GM15510 (cell line): ENCODE measurements at regions not wholly inside any gene's neighbourhood (a gene's known extent, or its start where the extent isn't known, plus 50 kb on each side); places are given as distances from the start of the nearest gene placed in this dataset.

Experiments
- POLR2A ChIP-seq: IDR thresholded peaks from 3 replicates; pipeline ENCODE4 v1.6.1; 2011; ENCODE audit warnings: borderline replicate concordance; ENCODE audit not compliant: insufficient read length; ENCODE audit errors: extremely low read depth

- no peak for TF ChIP-seq POLR2A
Measured at GRCh38 chr7:68556537-68556936, 1041.7 kb upstream of the AUTS2 start.

- TF ChIP-seq POLR2A = no peak
Measured at GRCh38 chr7:68559518-68559917, 1038.8 kb upstream of the AUTS2 start.

GRCh38 chr7:68562323-68562899 lies 1035.9 kb upstream of the AUTS2 start:
- TF ChIP-seq POLR2A = no peak

- TF ChIP-seq POLR2A = no peak
Measured at GRCh38 chr7:68564306-68565135, 1033.8 kb upstream of the AUTS2 start.

- no peak for TF ChIP-seq POLR2A
Measured at GRCh38 chr7:68571286-68571685, 1027.0 kb upstream of the AUTS2 start.

- TF ChIP-seq POLR2A = no peak
Measured at GRCh38 chr7:68573271-68574005, 1024.8 kb upstream of the AUTS2 start.

- TF ChIP-seq POLR2A = no peak
Measured at GRCh38 chr7:68576366-68576765, 1021.9 kb upstream of the AUTS2 start.

GRCh38 chr7:68581417-68581816 lies 1016.9 kb upstream of the AUTS2 start:
- TF ChIP-seq POLR2A = no peak

GRCh38 chr7:68587599-68587998 lies 1010.7 kb upstream of the AUTS2 start:
- no peak for TF ChIP-seq POLR2A

GRCh38 chr7:68601826-68602225 lies 996.4 kb upstream of the AUTS2 start:
- no peak for TF ChIP-seq POLR2A

GRCh38 chr7:68604541-68604940 lies 993.7 kb upstream of the AUTS2 start:
- no peak for TF ChIP-seq POLR2A

- TF ChIP-seq POLR2A = no peak
Measured at GRCh38 chr7:68610701-68611100, 987.6 kb upstream of the AUTS2 start.

- no peak for TF ChIP-seq POLR2A
Measured at GRCh38 chr7:68613405-68613804, 984.9 kb upstream of the AUTS2 start.

- TF ChIP-seq POLR2A = no peak
Measured at GRCh38 chr7:68613897-68614296, 984.4 kb upstream of the AUTS2 start.

GRCh38 chr7:68619526-68619925 lies 978.7 kb upstream of the AUTS2 start:
- TF ChIP-seq POLR2A = no peak

- no peak for TF ChIP-seq POLR2A
Measured at GRCh38 chr7:68622500-68622899, 975.8 kb upstream of the AUTS2 start.

- TF ChIP-seq POLR2A = no peak
Measured at GRCh38 chr7:68623030-68623429, 975.2 kb upstream of the AUTS2 start.
